ENCODE measurements at regions not wholly inside any gene's neighbourhood (a gene's known extent, or its start where the extent isn't known, plus 50 kb on each side); places are given as distances from the start of the nearest gene placed in this dataset.
A peak's percentile ranks its signal among the peaks of the same experiment; 100 is the strongest.

GRCh38 chr12:4082809-4083403, 190.7 kb upstream of the CCND2 start:
- no peak overlapping the region for H3K4me3 ChIP-seq (ENCODE audit: low read depth, low read length)
- no peak for DNase-seq (ENCODE audit: low read depth)
- TF ChIP-seq, protein P1, sequence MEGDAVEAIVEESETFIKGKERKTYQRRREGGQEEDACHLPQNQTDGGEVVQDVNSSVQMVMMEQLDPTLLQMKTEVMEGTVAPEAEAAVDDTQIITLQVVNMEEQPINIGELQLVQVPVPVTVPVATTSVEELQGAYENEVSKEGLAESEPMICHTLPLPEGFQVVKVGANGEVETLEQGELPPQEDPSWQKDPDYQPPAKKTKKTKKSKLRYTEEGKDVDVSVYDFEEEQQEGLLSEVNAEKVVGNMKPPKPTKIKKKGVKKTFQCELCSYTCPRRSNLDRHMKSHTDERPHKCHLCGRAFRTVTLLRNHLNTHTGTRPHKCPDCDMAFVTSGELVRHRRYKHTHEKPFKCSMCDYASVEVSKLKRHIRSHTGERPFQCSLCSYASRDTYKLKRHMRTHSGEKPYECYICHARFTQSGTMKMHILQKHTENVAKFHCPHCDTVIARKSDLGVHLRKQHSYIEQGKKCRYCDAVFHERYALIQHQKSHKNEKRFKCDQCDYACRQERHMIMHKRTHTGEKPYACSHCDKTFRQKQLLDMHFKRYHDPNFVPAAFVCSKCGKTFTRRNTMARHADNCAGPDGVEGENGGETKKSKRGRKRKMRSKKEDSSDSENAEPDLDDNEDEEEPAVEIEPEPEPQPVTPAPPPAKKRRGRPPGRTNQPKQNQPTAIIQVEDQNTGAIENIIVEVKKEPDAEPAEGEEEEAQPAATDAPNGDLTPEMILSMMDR (IDR thresholded peaks at IDR 0.05; ENCODE audit: insufficient read depth, low read depth, low read length), result no peak

DNA sequence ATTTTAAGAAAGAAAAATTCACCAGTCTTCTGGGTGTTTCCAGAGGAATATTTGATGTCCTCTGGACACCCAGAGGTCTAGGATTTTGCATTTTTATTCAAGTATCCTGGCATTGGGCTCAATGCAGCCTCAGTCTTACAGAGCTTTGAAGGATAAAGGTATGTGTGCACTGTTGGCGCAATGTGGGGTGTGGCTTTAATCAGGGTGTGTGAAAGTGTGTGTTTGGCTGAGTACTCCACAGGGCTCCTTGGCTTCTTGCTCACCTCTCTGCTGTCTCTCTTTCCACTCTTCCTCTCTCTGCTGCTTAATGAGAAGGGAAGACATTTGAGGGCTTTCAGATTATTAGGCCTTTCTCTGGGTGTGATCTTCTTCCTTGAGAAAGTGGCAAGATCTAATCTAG, 193.3 kb upstream of the CCND2 start:
- DNase-seq (ENCODE audit: low read depth), result no peak
- TF ChIP-seq, protein P1 (IDR thresholded peaks at IDR 0.05; ENCODE audit: insufficient read depth, low read depth, low read length), result no peak
- no peak overlapping the region for H3K4me3 ChIP-seq (ENCODE audit: low read depth, low read length)

- H3K4me3 ChIP-seq (ENCODE audit: low read depth, low read length), result no peak overlapping the region
- TF ChIP-seq, protein P1 (IDR thresholded peaks at IDR 0.05; ENCODE audit: insufficient read depth, low read depth, low read length), result no peak
- DNase-seq (ENCODE audit: low read depth), result no peak
Observed at GRCh38 chr12:4074129-4074528, 199.4 kb upstream of the CCND2 start.

- TF ChIP-seq, protein P1 (IDR thresholded peaks at IDR 0.05; ENCODE audit: insufficient read depth, low read depth, low read length), result no peak
- H3K4me3 ChIP-seq (ENCODE audit: low read depth, low read length), result no peak overlapping the region
- no peak for DNase-seq (ENCODE audit: low read depth)
Observed at GRCh38 chr12:4069670-4070010, 196.4 kb upstream of the PARP11 start.

GRCh38 chr12:4068981-4069669, 195.9 kb upstream of the PARP11 start:
- TF ChIP-seq, protein P1 (IDR thresholded peaks at IDR 0.05; ENCODE audit: insufficient read depth, low read depth, low read length), result no peak
- DNase-seq (ENCODE audit: low read depth), result peak; percentile 10
- no peak overlapping the region for H3K4me3 ChIP-seq (ENCODE audit: low read depth, low read length)

- no peak overlapping the region for H3K4me3 ChIP-seq (ENCODE audit: low read depth, low read length)
- TF ChIP-seq, protein P1 (IDR thresholded peaks at IDR 0.05; ENCODE audit: insufficient read depth, low read depth, low read length), result no peak
- no peak for DNase-seq (ENCODE audit: low read depth)
Observed at GRCh38 chr12:4064008-4064407, 190.8 kb upstream of the PARP11 start.
